ENCODE measurements at regions not wholly inside any gene's neighbourhood (a gene's known extent, or its start where the extent isn't known, plus 50 kb on each side); places are given as distances from the start of the nearest gene placed in this dataset.
"Not testable (repeated sequence)": the region's sequence is repeated elsewhere in the genome, so short reads cannot be mapped to it uniquely, and the experiment has no call there.

DNA sequence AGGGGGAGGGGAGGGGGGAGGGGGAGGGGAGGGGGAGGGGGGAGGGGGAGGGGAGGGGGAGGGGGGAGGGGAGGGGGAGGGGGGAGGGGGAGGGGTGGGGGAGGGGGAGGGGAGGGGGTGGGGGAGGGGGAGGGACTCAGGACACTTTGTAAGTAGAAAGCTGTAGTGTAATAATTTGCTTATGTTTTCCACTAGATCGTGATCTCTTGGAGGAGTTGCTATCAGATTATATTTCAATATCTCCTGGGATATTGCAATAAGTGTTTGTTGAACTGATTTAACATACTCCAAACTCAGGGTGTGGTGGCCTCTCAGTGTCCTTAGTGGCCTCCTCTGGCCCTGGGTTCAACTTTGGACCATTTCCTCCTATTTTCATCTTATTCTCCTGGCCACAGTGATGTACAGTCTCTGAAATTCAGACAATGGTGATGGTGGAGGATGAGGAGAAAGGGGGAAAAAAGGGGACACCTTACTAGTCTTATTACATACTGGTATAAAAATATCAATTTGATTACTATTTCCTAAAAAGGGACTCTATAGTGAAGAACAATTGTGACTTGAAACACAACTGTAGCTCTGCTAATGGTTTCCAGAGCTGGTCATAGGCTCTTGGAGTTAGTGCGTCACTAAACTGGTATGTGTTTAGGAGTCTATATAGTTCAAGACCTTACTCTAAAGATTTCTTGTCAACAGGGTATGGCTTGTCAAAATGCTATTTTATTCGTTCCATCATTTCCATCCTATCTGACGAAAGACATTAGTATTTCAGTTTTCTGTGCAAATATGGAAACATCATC lies 89.6 kb downstream of the DDX1 start:
- DNase-seq, result no peak

DNA sequence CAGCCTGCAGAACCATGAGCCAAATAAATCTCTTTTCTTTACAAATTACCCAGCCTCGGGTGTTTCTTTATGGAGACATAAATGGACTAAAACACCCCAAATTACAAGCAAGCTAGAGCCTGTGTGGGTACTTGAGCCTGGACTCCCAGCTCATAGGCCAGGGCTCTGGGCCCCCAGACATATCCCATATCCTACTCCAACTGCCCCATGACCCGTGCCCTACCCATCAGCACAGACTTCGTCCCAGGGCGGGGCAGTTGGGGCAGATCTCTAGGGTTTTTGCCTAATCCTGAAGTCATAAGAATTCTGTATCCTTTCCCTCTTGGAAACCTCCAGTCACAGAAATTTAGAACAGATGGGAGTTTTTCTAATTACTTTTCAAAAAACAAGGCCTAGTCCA lies 90.7 kb downstream of the DDX1 start:
- no peak for DNase-seq

DNA sequence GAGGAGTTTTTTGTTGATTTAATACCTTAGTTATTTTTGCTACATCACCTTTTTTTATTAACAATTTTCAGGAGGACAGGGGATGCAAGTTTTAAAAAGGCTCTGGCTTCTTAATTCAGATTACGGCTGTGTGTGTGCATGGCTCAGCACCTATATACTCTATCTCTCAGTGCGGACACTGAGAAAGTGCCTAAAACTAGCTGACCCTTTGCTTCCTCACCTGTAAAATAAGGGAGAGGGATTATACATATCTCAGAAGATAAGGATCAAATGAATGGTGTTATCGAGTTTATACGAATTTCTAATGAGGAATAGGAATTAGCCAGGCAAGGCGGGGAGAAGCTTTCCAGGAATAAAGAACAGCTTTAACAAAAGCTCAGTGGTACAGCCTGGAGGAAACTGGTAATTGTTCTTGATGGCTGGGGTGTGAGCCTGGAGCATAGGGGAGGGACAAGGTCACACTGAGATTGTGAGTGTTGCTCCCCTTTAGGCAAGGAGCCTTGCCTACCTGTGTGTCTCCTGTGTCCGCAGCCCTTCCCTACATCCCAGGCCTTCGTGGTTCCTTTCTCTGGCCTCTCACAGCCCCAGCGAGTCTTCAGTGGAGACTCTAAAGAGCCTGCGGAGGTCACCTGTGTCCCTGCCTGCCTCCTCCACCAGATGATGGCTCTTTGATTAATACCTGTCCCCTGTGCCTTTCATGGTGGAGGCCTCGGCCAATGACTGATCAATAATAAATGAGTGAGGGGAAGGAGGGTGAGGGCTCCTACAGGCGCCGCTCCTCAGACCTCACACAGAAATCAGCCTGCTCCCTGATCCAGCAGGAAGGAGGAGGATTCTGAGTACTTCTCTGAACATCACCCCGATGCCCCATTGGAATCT lies 92.7 kb downstream of the DDX1 start:
- DNase-seq, result no peak

DNA sequence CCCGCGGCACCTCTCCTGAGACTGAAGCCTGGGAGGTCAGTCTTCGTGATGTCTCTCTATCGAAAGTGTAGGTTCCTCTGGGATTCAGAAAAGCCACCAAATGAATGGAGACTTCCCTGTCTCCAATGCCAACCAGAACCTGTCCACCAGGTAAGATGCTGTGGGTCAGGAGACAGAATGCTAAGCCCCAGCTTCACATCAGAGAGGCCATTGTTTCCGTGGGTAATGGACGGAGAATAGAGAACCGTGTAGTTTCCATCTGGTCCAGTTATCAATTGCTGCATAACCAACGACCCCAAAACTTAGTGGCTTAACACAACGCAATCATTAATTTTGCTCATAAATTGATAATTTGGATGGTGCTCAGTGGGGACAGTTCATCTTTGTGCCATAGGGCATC lies 93.5 kb downstream of the DDX1 start:
- no peak for DNase-seq

DNA sequence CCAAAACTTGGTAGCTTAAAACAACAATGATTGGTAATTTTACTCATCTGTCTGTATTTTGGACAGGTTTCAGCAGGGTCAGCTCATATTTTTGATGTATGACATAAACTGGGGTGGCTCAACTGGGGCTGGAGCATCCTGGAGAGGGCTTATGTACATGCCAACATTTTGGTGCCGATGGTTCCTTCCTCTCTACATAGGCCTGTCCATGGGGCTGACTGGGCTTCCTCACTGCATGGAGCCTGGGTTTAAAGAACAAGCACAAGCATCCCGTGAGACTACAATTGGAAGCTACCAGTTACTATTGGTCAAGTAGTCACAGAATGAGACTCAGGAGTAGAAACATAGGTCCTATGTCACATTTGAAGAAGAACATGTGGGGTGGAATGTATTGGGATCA lies 95.0 kb downstream of the DDX1 start:
- no peak for DNase-seq

DNA sequence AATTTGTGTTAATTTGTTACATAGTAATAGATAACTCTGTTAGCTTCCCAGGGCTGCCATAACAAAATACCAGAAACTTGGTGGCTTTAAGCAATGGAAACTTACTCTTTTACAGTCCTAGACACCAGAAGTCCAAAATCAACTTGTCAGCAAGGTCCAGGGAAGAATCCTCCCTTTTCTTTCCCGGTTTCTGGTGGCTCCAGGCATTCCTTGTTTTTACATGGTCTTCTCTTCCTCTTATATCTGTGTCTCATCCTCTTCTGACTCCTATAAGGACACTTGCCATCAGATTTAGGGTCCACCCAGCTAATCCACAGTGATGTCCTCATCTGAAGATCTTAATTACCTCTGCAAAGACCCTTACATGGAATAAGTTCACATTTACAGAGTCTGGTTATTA lies 95.6 kb downstream of the DDX1 start:
- DNase-seq, result no peak

DNA sequence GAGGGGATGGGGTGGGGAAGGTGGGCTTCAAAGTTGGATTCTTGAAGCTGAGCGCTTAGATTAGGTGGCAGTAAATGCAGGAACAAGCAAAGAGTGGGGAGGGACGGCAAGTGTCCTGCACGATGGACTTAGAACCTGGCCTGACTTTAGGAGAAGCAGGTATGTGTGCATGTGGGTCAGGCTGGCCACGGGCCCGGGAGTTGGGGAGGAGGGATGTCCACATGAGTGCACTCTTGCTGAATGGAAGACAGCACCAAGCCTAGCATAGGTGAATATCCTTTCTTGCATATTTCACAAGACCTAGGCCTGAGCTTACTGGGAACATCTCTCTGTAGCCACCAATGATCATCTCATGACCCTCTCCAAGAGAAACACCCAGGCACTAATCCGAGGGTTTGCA lies 96.1 kb downstream of the DDX1 start:
- DNase-seq, result no peak

DNA sequence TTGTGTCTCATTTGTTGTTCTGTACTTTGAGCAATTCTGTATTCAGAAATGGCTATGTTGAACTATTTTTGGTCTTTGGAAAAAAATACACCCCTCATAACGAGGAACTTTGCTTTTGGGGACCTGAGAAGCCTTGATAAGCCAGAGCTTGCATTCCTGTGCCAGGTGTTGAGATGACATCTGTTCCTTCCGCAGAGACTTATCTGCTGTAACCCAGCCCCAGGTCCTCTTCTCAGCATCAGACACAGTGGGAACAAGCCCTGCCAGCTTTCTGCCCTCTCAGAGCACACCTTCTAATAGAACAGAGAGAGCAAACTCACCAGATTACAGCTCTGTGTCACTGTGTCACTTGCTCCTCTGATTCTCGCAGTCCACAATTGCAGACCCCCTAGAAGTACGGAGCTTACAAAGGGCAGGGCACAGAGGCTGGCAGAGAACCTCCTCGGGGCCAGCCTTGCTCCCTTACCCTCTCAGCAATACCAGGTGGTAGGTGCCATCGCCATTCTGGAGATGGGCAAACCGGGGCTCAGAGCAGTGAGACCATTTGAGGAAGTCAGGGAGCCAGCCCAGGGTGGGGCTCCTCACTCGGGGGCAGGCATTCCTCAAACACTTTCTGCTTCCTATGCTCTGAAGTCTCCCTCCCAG lies 97.4 kb downstream of the DDX1 start:
- no peak for DNase-seq

DNA sequence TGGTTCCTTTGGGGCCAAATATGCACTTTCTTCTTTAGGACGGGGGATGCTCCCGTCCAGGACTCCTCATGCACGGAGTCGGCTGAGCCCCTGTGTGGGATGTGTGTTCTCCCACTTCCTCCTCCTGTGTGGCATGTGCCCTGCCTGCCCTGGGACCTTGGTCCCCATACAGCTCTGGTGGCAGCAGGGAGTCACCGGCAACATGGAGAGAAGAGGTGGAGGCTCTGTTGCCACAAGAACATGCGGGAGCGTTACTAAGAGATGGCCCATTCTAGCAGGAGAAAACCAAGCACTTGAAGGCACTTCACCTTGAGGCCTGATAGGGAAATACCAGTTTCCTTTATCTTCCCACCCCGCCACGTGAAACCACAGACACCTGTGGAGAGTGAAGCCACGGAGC lies 98.0 kb downstream of the DDX1 start:
- DNase-seq, result no peak

DNA sequence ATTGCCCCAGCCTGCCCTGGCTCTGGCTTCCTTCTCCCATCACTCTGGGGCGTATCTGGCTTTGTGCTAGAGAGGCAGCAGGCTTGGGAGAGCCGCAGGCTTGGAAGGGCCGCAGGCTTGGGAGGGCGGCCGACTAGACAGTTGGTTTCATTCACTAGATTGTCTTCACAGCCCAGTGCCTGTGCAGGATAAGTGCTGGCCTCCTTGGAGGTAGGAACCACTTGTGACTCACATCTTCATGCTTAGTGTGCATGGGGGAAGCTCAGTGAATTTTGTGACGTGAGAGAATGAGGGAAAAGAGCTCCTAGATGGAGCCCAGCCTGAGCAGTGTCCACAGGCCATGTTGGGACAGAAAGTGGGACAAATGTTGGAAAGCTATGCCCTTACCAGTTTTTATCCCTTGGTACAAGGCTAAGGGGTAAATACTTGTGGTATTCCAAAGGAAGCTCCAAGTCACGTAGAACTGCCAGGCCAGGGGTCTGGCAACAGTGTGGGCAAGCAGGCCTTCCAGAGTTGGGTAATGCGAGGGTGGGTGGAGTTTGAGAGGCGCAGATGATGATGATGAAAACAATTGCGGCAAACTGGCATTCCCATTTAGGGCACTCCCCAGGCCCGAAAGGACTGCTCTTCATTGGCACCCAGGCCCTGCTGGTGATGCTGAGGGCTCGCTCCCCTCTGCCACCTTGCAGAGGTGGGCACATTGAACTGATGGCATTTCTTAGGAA lies 100.1 kb downstream of the DDX1 start:
- DNase-seq, result no peak

DNA sequence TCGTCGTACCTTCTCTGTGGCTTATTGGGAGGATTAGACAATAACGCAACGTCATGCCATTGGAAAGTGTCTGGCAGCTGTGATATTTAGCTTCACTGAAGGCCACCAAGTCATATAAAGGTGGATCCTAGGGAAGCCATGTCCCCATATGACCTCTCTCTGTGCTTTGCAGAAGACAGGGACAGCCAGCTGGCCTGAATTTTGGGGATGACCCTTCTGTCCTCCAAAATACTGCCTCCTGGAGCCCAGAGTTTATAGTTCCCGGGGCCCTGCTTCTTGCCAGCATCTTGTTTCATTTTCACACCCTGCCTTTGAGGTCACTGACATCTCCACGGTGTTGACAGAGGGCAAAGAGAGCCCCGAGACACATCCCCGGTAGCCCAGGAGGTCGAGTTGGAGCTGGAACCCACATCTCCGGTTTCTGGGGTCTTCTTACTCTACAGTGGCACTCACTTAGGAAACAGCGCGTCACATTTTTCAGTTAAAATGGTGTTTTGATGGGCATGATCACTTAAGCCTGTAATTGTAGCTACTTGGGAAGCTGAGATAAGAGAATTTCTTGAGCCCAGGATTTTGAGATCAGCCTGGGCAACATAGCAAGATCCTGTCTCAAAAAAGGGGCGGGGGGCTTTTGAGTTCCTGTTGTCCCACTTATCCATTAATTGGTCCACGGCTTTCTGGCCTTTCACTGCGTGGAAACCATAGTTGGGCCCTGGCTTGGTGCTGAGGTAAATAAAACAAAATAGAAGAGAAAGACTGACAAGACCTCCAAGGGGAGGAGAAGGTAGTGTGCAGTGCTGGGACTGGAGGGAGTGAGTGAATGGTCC lies 101.1 kb downstream of the DDX1 start:
- no peak for DNase-seq

DNA sequence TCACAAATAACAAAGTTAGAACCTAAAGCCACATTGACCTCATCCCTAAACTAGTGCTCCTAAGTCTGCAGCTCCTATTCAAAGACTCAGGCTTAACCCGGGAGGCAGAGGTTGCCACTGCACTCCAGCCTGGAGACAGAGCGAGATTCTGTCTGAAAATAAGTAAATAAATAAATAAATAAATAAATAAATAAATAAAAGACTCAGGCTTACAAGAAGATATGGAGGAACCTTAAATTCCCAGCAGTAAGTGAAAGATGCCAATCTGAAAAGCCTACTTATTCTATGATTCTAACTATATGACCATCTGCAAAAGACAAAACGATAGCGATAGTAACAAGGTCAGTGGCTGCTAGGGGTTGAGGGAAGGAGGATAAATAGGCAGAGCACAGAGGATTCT lies 101.7 kb downstream of the DDX1 start:
- DNase-seq, result no peak

DNA sequence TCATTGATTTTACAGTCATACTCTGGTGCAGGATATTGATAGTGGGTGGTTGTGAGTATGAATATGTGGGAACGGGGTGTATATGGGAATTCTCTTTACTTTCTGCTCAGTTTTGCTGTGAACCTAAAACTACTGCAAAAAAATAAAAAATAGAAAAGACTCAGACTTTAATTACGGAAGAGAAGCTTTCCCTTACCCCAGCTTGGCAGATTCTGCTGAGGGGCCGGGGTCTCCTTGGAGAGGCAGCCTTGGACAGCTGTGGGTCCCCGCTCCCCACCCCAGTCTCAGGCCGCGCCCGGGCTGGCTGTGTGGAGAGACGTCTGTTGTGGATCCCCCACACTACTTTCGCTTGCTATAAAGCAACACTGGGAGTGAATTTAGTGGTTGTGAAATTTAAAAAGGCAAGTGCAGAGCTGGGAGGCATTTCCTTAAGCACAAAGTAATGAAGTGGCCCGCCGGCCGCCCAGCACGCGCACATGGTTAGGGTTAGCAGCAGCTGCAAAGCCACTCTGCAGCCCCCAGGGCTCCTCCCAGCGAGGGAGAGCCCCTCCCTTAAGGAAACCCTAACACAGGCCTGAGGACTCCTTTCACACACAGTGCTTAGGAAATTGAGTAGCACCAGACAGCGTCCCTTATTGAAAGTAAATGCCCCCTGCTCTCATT lies 102.4 kb downstream of the DDX1 start:
- DNase-seq, result no peak

DNA sequence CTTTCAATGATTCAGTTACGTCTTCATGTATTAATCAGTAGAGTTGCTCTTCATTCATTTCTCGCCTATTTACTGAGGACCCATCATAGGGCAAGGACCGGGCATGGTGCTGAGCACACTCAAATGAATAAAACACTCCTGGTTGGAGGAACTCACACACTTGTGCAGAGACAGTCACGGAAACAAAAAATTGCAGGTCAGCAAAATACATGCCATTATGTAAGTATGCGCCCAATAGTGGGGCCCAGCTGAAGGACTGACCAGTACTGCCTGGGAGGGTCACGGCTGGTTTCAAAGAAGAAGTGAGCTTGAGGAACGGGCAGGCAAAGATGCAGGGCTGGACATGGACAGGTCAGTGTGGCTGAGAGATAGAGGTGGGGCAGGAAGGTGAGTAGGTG lies 102.9 kb downstream of the DDX1 start:
- no peak for DNase-seq

DNA sequence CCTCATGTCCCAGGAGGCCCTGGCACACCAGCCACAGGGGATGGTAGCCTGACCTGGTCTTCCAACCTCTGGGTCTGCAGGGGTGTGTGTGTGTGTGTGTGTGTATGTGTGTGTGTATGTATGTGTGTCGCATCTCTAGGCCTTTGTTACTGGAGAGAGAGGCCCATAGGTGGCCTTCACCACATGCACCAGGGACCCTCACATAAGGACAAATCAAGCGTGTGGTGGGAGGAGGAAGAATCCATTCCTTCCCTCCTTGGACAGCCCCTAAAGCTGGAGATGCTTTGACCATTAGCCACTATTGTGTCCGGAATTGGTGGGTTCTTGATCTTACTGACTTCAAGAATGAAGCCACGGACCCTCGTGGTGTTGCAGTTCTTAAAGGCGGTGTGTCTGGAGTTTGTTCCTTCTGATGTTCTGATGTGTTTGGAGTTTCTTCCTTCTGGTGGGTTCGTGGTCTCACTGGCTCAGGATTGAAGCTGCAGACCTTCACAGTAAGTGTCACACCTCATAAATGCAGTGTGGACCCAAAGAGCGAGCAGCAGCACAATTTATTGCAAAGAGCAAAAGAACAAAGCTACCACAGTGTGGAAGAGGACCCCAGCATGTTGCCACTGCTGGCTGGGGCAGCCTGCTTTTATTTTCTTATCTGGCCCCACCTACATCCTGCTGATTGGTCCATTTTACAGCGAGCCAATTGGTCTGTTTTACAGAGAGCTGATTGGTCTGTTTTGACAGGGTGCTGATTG lies 104.1 kb downstream of the DDX1 start:
- no peak for DNase-seq

DNA sequence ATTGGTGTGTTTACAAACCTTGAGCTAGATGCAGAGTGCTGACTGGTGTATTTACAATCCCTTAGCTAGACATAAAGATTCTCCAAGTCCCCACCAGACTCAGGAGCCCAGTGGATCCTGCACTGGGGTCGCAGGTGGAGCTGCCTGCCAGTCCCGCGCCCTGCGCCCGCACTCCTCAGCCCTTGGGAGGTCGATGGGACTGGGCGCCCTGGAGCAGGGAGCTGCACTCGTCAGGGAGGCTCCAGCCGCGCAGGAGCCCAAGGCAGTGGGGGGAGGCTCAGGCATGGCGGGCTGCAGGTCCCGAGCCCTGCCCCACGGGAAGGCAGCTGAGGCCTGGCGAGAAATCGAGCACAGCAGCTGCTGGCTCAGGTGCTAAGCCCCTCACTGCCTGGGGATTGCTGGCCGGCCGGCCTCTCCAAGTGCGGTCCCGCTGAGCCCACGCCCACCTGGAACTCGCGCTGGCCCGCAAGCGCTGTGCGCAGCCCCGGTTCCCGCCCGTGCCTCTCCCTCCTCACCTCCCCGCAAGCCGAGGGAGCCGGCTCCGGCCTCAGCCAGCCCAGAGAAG lies 105.0 kb downstream of the DDX1 start:
- not testable (repeated sequence) for DNase-seq

DNA sequence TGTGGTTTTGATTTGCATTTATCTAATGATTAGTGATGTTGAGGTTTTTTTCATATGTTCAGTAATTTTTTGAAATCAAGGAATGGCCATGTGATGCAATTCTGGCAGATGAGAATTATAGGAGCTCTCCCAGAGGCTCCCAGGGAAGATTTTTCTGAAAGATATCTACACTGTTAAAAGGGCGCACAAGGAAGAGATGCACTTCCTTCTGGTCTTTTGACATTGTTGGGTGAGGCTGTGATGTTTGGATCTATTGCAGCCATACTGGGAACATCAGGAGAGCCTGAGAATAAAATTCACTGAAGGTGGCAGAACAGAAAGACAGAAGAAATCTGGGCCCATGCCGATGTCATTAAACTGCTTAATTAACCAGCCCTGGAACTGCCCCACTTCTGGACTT lies 108.5 kb downstream of the DDX1 start:
- no peak for DNase-seq

DNA sequence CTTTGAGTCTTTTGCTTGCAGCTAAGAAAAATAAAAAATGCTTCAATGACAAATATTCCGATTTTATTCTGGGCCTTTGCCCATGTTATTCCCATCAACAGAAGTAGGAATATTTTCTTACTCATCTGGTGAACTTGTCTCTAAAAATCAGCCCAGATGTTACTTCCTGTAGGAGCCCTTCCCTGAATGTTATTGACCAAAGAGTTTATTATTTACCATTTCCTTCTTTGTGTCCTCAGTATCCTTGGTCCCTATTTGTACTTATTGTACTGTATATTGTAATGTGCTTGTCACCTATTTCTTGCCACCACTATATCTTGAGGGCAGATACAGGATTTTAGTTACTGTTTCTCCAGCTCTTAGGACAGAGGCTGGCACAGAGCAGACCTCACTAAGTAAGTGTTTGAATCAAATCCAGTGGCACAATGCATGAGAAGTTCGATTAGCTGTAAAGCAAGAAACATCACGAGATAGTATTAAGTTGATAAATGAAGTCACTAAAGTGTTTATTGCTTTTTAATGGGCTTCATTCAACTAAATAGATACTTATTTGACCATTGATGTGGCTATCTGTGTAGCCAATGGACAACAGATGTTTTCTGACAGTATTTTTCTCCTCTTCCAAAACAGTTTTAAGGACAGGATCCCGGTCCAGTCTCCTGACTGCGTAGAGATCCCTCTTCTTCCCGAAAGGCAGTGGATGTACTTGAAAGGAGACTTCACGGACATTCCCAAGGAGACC lies 109.1 kb downstream of the DDX1 start:
- no peak for DNase-seq

DNA sequence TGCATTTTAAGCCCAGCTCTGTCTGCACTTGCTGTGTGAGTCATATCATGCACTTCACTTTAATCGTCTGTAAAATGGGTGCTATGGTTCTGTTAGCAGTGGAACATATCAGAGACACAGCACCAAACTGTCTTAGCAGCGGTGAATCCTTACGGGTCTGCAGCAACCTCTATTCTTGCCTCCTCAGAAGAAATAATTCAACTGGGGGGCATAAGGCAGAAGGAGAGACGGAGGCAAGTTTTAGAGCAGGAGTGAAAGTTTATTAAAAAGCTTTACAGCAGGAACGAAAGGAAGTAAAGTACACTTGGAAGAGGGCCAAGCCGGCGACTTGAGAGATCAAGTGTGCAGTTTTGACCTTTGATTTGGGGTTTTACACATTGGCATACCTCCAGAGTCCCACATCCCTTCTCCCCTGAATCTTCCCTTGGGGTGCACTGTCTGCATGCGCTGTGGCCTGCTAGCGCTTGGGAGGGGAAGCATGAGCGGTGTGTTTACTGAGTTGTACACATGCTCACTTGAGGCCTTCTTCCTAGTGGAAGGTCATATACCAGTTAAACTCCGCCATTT lies 109.8 kb downstream of the DDX1 start:
- DNase-seq, result no peak
